Osteocyte (in vitro differentiated cells): ENCODE measurements at regions not wholly inside any gene's neighbourhood (a gene's known extent, or its start where the extent isn't known, plus 50 kb on each side); places are given as distances from the start of the nearest gene placed in this dataset.

Source experiments
- DNase-seq: peaks from one replicate; pipeline ENCODE4 v3.0.0; 2021; ENCODE audit warnings: mixed read lengths; ENCODE audit not compliant: unreplicated experiment; ENCODE audit errors: extremely low spot score
- H3K27ac Mint-ChIP-seq: one replicate; pipeline ENCODE4 v1.8.0; 2021; ENCODE audit warnings: mild to moderate bottlenecking, mixed read lengths; ENCODE audit not compliant: unreplicated experiment
- H3K27me3 Mint-ChIP-seq: one replicate; pipeline ENCODE4 v1.8.0; 2021; ENCODE audit warnings: mixed read lengths; ENCODE audit not compliant: unreplicated experiment
- H3K36me3 Mint-ChIP-seq: one replicate; pipeline ENCODE4 v1.8.0; 2021; ENCODE audit warnings: mixed read lengths; ENCODE audit not compliant: unreplicated experiment
- H3K4me1 Mint-ChIP-seq: one replicate; pipeline ENCODE4 v1.8.0; 2021; ENCODE audit warnings: mixed read lengths; ENCODE audit not compliant: unreplicated experiment
- H3K4me3 Mint-ChIP-seq: one replicate; pipeline ENCODE4 v1.8.0; 2021; ENCODE audit warnings: mild to moderate bottlenecking, moderate library complexity, mixed read lengths; ENCODE audit not compliant: unreplicated experiment
- H3K9me3 Mint-ChIP-seq: one replicate; pipeline ENCODE4 v1.8.0; 2021; ENCODE audit warnings: mixed read lengths; ENCODE audit not compliant: unreplicated experiment
- TF ChIP-seq, protein P1 (sequence below): fragments of 200-600 bp; sonication (generic); IDR thresholded peaks from 2 replicates; pipeline ENCODE4 v1.5.0; 2021; ENCODE audit warnings: antibody characterized with exemption, mild to moderate bottlenecking, moderate library complexity

DNA sequence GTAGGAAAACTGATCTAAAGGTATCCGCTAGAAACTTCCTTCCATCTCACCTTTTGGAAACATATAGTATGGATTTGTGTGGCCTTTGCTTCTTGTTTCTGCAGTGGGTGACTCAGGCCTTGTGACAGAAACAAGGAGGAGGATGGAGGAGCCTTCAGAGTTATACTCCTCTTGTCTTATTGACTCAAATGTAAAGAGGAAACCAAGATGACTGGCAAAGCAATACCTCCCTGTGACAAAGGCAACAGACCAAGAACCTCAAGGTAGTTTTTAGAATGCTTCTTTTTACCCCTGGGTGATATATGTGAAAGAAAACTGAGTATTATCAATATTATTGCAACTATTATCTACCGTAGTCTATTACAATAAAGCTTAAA lies 123.3 kb upstream of the SLIT3 start:
- H3K27ac Mint-ChIP-seq, result no peak overlapping the region
- H3K4me1 Mint-ChIP-seq, result peaks cover 4% of the 10 kb centered on the region
- H3K9me3 Mint-ChIP-seq, result no peaks in the 10 kb centered on the region
- no peaks in the 10 kb centered on the region for H3K36me3 Mint-ChIP-seq
- H3K4me3 Mint-ChIP-seq, result no peak overlapping the region
- TF ChIP-seq, protein P1, sequence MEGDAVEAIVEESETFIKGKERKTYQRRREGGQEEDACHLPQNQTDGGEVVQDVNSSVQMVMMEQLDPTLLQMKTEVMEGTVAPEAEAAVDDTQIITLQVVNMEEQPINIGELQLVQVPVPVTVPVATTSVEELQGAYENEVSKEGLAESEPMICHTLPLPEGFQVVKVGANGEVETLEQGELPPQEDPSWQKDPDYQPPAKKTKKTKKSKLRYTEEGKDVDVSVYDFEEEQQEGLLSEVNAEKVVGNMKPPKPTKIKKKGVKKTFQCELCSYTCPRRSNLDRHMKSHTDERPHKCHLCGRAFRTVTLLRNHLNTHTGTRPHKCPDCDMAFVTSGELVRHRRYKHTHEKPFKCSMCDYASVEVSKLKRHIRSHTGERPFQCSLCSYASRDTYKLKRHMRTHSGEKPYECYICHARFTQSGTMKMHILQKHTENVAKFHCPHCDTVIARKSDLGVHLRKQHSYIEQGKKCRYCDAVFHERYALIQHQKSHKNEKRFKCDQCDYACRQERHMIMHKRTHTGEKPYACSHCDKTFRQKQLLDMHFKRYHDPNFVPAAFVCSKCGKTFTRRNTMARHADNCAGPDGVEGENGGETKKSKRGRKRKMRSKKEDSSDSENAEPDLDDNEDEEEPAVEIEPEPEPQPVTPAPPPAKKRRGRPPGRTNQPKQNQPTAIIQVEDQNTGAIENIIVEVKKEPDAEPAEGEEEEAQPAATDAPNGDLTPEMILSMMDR, result no peak
- peaks cover 2% of the 10 kb centered on the region for H3K27me3 Mint-ChIP-seq
- no peak for DNase-seq

DNA sequence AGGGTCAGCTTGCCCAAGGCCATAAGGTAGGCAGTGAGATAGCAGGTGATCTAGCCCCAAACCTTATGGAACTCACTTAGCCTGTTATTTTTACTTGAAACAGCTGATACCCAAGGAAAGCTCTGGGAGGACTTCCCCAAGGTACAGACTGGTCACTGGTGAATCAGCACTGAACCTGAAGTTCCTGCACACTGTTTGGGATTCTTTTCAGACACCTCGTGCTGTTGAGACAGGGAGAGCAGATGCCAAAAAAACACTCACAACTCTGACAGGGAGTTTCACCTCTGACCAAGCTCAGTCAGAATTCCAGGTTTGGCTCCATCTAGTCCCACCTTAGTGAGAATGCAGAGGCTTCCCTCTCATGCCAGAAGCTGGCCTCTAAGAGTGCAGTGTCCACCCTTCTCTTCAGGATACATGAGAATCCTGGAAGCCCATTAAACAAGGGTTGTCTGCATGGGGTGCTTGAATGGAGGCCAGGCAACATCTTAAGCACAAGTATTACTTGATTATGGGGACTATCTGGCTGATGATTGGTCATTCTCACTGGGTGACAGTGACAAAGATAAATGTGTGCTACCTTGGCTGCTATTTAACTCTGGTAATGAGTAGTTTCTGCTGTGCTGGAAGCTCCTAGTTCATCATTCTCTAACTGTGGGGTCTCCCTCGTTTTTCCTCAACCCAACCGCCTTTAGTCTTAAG lies 122.8 kb upstream of the SLIT3 start:
- peaks cover 2% of the 10 kb centered on the region for H3K27me3 Mint-ChIP-seq
- H3K4me3 Mint-ChIP-seq, result no peak overlapping the region
- no peak overlapping the region for H3K27ac Mint-ChIP-seq
- TF ChIP-seq, protein P1, result no peak
- no peak for DNase-seq
- no peaks in the 10 kb centered on the region for H3K9me3 Mint-ChIP-seq
- H3K36me3 Mint-ChIP-seq, result no peaks in the 10 kb centered on the region
- H3K4me1 Mint-ChIP-seq, result peaks cover 4% of the 10 kb centered on the region

DNA sequence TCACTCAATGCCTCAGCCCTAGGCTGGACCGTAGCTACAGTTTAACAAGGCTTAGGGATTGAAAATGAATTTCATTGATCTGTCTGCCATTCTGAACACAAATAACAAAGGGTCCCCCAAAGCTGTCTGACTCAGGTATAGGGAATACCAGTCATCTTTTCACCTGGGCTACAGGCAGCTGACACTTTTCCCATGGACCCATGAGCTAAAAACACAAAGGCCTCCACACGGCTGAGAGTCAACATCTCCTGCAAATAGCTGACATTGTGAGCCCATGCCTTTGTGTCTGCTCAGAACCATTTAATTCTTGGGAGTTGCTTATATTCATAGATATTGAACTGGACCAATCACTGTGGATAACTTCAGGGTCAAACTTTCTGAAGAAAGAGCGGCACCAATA lies 121.1 kb upstream of the SLIT3 start:
- Mint-ChIP-seq H3K27me3 (peaks cover 2% of the 10 kb centered on the region), H3K27ac (no peak overlapping the region), H3K36me3 (no peaks in the 10 kb centered on the region), H3K4me3 (no peak overlapping the region), H3K9me3 (no peaks in the 10 kb centered on the region), H3K4me1 (peaks cover 6% of the 10 kb centered on the region)
- no peak for DNase-seq
- TF ChIP-seq, protein P1, result no peak

DNA sequence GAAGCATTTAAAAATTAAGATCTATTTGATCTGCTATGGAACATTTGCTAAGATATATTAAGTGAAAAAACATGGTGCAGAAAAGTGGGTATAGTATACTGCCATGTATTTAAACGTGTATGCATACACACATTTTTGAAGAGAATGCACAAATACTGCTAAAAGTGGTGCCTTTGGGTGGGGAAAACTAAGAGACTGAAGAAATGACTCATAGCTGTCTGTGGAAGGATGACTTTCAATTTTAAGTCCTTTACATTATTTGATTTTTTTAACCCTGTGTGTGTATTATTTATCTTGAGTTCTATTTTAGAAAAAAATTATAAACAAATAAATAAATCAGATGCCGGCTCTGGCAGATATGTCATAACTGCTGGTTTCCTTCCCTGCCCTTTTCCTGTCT lies 120.7 kb upstream of the SLIT3 start:
- DNase-seq, result no peak
- Mint-ChIP-seq H3K27me3 (peaks cover 2% of the 10 kb centered on the region), H3K9me3 (no peaks in the 10 kb centered on the region), H3K27ac (no peak overlapping the region), H3K4me3 (no peak overlapping the region), H3K36me3 (no peaks in the 10 kb centered on the region), H3K4me1 (peaks cover 11% of the 10 kb centered on the region)
- TF ChIP-seq, protein P1, result no peak

DNA sequence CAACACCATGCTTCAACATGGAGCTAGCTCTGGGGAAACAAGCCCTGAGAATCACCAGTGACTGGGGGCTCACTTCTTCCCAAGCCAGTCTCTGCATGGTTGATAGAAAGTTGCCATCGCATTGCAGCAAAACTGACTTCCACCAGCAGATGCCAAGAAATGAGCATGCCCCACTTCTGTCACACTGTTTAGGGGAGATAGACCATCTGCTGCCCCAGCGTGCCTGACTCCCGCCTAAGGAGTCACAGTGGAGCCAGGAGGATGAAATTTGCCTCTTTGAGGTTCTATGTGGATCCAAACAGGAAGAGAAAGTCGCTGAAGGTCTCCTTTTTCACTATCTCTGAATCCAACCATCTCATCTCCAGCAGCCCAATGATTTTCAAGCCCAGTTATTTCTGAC lies 116.7 kb upstream of the SLIT3 start:
- Mint-ChIP-seq H3K4me1 (peaks cover 16% of the 10 kb centered on the region), H3K36me3 (no peaks in the 10 kb centered on the region), H3K27ac (no peak overlapping the region), H3K4me3 (no peak overlapping the region), H3K9me3 (no peaks in the 10 kb centered on the region), H3K27me3 (peaks cover 2% of the 10 kb centered on the region)
- TF ChIP-seq, protein P1, result no peak
- no peak for DNase-seq
